COR-L47 (cell line): ENCODE measurements at regions not wholly inside any gene's neighbourhood (a gene's known extent, or its start where the extent isn't known, plus 50 kb on each side); places are given as distances from the start of the nearest gene placed in this dataset.
A peak's percentile ranks its signal among the peaks of the same experiment; 100 is the strongest.
"Not testable (repeated sequence)": the region's sequence is repeated elsewhere in the genome, so short reads cannot be mapped to it uniquely, and the experiment has no call there.

Experiments
- DNase-seq: peaks from one replicate; lab custom pipeline; 2025; lab: John Stamatoyannopoulos, UW

- DNase-seq = no peak
Measured at GRCh38 chr17:52737071-52737470, 578.6 kb upstream of the CA10 start.

- no peak for DNase-seq
Measured at GRCh38 chr17:52732841-52733240, 574.3 kb upstream of the CA10 start.

DNA sequence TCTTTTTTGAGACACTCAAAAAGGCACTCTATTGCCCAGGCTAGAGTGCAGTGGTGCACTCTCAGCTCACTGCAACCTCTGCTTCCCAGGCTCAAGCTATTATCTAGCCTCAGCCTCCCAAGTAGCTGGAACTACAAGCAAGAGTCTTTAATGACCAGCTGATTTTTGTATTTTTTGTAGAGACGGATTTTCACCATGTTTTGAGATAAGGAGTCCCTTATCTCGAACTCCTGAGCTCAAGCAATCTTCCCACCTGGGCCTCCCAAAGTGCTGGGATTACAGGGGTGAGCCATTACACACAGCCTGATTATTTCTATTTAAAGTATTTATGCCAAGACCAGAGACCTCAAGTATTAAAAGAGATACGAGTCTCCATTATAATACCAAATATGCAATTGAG, 566.1 kb upstream of the CA10 start:
- DNase-seq = no peak

DNA sequence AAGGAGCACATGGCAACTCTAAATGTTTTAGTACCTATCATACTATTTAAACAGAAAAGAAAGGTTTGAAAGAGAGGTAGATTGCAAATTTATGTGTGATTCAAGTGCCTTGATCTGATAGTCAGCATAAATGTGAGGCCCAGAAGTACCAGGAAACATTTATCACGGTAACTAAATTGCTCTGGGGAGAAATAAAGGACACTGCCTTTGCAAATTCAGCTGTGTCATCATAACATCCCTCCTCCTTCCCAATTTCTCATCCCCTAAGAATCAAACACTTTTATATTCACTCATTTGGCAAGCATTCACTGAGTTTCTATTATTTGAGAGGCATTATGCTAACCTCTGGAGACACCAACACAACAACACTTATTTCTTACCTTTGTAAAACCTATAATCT, 563.4 kb upstream of the CA10 start:
- DNase-seq = no peak

GRCh38 chr17:52710363-52710901, 551.9 kb upstream of the CA10 start:
- no peak for DNase-seq

GRCh38 chr17:52709724-52710123, 551.2 kb upstream of the CA10 start:
- no peak for DNase-seq

GRCh38 chr17:52696362-52696761, 537.8 kb upstream of the CA10 start:
- DNase-seq = no peak

GRCh38 chr17:52686140-52686539, 527.6 kb upstream of the CA10 start:
- DNase-seq = no peak

DNA sequence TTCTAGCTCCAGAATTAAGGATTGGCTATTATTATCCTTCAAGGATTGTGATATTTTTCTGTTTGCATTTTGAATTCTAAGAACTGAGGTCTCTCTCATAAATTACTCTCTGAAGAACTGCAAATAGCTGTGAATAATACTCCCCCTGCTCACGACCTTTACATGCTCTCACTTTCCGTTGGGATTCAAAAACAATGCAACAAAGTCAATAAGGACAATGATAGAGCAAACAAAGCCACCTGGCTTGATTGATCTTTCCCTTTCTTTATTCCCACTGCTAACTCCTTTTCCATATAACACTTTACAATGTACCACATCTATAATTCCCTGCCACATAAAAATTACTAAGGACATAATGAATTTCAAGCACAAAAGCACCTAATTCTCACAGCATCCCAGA, 523.0 kb upstream of the CA10 start:
- DNase-seq = peak; percentile 61

DNA sequence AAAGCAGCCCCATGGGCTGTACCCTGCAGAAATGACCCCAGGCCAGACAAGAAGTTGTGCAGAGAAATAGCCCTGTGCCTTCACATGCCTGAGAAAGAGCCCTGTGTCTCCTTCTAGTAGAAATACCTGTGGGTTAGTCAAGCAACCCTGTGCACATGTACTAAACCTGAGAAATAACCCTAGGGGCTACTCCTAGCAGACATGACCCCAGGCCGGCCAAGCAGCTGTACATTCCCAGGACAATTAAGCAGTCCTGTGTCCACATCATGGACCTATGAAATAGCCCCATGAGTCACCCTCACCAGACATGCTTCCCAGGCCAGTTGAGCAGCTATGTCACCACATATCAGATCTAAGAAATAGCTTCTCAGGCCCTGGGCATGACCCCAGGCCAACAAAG, 519.7 kb upstream of the CA10 start:
- no peak for DNase-seq

- DNase-seq = no peak
Measured at GRCh38 chr17:52674686-52675085, 516.2 kb upstream of the CA10 start.

DNA sequence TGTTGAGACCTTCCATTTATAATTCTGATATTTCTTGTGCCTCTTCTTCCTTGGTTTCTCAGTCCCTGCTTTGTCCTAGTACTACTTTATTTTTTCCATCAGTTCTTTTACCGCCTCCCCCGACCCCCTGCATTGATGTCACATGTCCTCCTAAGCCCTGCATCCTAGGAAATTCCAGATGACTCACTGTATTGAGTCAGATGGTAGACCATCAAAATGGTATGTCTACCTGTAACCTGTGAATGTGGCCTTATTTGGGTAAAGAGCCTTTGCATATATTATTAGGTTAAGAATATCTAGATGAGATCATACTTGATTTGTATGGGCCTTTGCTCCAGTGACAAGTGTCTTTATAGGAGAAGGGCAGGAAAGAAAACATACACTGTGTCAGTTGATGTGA, 515.3 kb upstream of the CA10 start:
- DNase-seq = no peak

DNA sequence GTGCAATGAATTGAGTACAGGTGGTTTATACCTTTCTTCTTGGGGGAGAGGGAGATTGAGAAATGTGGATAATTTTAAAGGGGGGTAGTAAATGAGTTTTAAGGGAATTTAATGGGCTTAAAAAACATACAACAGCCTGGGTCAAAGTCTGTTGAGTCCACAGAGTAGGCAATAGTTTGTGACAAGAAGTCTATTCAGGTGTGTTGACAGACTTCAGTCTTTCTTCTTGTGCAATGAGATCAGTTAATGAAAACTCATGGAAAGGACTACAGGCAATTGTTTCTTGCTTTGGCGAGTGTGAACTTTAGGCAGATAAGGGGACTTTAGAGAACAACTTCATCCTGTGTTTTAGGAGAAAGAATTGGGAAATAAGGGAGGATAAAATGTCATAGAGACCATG, 507.8 kb upstream of the CA10 start:
- no peak for DNase-seq

DNA sequence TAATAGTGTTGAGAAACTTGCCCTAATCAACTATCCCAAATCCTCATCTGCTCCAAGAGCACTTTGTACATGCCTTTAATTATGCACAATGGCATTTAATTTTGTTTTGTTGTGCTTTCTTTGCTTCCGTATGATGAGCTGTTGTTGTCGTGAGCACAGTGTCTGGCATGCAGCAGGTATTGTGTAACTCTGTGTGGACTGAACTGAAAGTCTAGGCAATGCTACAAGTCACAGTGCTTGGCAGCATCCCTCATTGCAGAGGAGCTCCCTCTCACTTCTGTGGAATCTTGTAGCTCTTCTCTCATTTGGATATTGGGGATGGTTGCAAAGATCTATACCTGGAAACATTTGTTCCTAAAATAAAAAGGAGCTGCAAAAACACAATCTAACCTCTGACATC, 502.2 kb upstream of the CA10 start:
- no peak for DNase-seq

- no peak for DNase-seq
Measured at GRCh38 chr17:52653014-52653413, 494.5 kb upstream of the CA10 start.

DNA sequence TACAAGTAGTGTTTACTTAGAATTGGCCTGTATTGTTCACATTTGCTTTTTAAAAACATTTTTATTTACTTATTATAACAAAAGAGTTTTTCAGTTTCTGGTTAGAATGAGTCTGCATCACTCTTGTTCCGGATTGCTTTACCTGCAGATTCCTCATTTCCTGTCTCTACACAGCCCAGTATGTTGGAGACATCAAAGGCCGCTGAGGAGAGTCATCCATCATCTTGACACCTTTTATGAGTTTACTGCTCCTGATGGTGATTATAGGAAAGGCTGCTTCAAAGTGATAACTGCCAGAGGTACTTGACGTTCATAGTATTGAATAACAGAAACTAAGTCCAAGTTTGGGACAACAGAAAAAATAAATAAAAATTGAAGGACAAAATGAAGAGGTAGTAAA, 490.5 kb upstream of the CA10 start:
- DNase-seq = peak; percentile 64

- DNase-seq = no peak
Measured at GRCh38 chr17:52647411-52647810, 488.9 kb upstream of the CA10 start.

DNA sequence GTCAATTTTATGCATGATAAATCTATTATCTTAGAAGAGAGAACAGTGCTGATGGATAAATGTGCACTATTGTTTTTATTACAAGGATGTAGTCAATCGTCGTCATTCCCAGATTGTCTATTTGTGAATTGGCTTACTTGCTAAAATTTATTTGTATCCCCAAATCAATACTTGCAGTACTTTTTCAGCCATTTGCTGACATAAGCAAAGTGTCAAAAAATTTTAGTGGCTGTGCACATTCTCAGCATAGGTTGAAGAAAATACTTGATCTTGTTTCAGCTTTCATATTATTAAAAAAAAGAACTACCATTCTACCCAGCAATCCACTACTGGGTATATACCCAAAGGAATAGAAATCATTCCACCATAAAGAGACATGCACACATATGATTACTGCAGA, 477.9 kb upstream of the CA10 start:
- DNase-seq = no peak

- no peak for DNase-seq
Measured at GRCh38 chr17:52606590-52606989, 448.1 kb upstream of the CA10 start.

- no peak for DNase-seq
Measured at GRCh38 chr17:52606098-52606497, 447.6 kb upstream of the CA10 start.

DNA sequence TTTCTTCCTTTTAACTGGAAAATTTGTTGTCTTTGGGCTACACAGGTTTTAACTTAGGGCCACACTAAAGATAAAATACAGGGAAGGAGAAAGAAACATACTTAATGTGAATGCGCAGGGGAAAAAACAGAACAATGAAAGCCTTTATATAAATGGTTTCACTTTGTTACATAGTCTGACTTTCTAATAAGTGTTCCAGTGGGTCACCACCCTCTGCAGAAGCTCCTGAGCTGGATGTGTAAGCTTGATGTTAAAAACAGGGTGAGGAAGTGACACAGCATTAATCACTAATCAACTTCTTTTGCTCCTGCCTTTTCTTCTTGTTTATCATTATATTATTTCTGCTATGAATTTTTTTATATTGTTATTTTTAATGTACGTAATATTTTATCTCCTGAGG, 445.6 kb upstream of the CA10 start:
- DNase-seq = no peak

DNA sequence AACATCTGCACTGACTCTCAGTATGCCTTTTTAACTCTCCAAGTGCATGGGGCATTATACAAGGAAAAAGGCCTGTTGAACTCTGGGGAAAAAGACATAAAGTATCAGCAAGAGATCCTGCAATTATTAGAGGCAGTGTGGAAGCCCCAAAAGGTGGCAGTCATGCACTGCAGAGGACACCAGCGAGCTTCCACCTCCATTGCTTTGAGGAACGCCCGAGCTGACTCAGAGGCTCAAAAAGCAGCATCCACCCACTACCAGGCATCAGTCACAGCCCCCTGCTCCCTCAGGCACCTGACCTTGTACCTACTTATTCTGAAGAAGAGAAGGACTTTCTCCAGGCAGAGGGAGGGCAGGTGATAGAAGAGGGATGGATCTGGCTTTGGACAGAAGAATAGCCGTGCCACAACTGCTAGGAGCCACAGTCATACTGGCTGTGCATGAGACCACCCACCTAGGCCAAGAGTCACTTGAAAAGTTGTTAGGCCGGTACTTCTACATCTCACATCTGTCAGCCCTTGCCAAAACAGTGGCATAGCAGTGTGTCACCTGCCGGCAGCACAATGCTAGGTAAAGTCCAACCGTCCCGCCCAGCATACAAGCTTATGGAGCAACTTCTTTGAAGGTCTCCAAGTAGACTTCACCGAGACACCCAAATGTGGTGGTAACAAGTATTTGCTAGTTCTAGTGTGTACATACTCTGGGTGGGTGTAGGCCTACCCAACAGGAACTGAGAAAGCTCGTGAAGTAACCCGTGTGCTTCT, 439.1 kb upstream of the CA10 start:
- not testable (repeated sequence) for DNase-seq

GRCh38 chr17:52594516-52594915, 436.0 kb upstream of the CA10 start:
- DNase-seq = no peak

GRCh38 chr17:52546990-52547389, 388.5 kb upstream of the CA10 start:
- DNase-seq = no peak
